ES-I3 (cell line): ENCODE measurements at regions not wholly inside any gene's neighbourhood (a gene's known extent, or its start where the extent isn't known, plus 50 kb on each side); places are given as distances from the start of the nearest gene placed in this dataset.

Source experiments
- H3K36me3 ChIP-seq: 2 replicates; pipeline ENCODE4 v1.6.1; 2013; ENCODE audit warnings: mild to moderate bottlenecking, low read length, control low read depth, moderate library complexity; ENCODE audit not compliant: insufficient read depth
- H3K4me1 ChIP-seq: 2 replicates; pipeline ENCODE4 v1.6.1; 2013; ENCODE audit warnings: mild to moderate bottlenecking, control low read depth, low read length; ENCODE audit not compliant: insufficient read depth
- H3K9ac ChIP-seq: 2 replicates; pipeline ENCODE4 v1.6.1; 2013; ENCODE audit warnings: low read depth, mild to moderate bottlenecking, low read length, moderate library complexity
- H3K9me3 ChIP-seq: 2 replicates; pipeline ENCODE4 v1.6.1; 2013; ENCODE audit warnings: mild to moderate bottlenecking, low read length, moderate library complexity; ENCODE audit not compliant: control insufficient read depth, insufficient read depth

GRCh38 chr18:29028560-29028959 lies 851.6 kb upstream of the CDH2 start:
- Histone ChIP-seq H3K4me1 (no peaks in the 10 kb centered on the region), H3K9me3 (no peaks in the 10 kb centered on the region), H3K9ac (no peak overlapping the region), H3K36me3 (no peaks in the 10 kb centered on the region)

- Histone ChIP-seq H3K4me1 (no peaks in the 10 kb centered on the region), H3K9me3 (no peaks in the 10 kb centered on the region), H3K9ac (no peak overlapping the region), H3K36me3 (no peaks in the 10 kb centered on the region)
Observed at GRCh38 chr18:29018976-29019375, 842.0 kb upstream of the CDH2 start.

- H3K4me1 ChIP-seq: peaks cover 12% of the 10 kb centered on the region
- no peak overlapping the region for H3K9ac ChIP-seq
- no peaks in the 10 kb centered on the region for H3K36me3 ChIP-seq
- no peaks in the 10 kb centered on the region for H3K9me3 ChIP-seq
Observed at GRCh38 chr18:29012883-29013465, 836.0 kb upstream of the CDH2 start.

GRCh38 chr18:29012364-29012763 lies 835.4 kb upstream of the CDH2 start:
- H3K4me1 ChIP-seq: peaks cover 16% of the 10 kb centered on the region
- H3K9ac ChIP-seq: no peak overlapping the region
- no peaks in the 10 kb centered on the region for H3K9me3 ChIP-seq
- no peaks in the 10 kb centered on the region for H3K36me3 ChIP-seq

- Histone ChIP-seq H3K9ac (no peak overlapping the region), H3K9me3 (no peaks in the 10 kb centered on the region), H3K4me1 (peaks cover 29% of the 10 kb centered on the region), H3K36me3 (no peaks in the 10 kb centered on the region)
Observed at GRCh38 chr18:29009250-29009803, 832.4 kb upstream of the CDH2 start.

- Histone ChIP-seq H3K9me3 (no peaks in the 10 kb centered on the region), H3K9ac (no peak overlapping the region), H3K36me3 (no peaks in the 10 kb centered on the region), H3K4me1 (peaks cover 29% of the 10 kb centered on the region)
Observed at GRCh38 chr18:29008809-29009208, 831.9 kb upstream of the CDH2 start.

GRCh38 chr18:29007986-29008654 lies 831.2 kb upstream of the CDH2 start:
- Histone ChIP-seq H3K36me3 (no peaks in the 10 kb centered on the region), H3K9me3 (no peaks in the 10 kb centered on the region), H3K9ac (no peak overlapping the region), H3K4me1 (peaks cover 29% of the 10 kb centered on the region)

GRCh38 chr18:29004921-29005320 lies 828.0 kb upstream of the CDH2 start:
- no peaks in the 10 kb centered on the region for H3K36me3 ChIP-seq
- H3K4me1 ChIP-seq: peaks cover 28% of the 10 kb centered on the region
- H3K9me3 ChIP-seq: no peaks in the 10 kb centered on the region
- no peak overlapping the region for H3K9ac ChIP-seq

GRCh38 chr18:29003194-29003593 lies 826.3 kb upstream of the CDH2 start:
- peaks cover 22% of the 10 kb centered on the region for H3K4me1 ChIP-seq
- H3K36me3 ChIP-seq: no peaks in the 10 kb centered on the region
- no peak overlapping the region for H3K9ac ChIP-seq
- H3K9me3 ChIP-seq: no peaks in the 10 kb centered on the region

- Histone ChIP-seq H3K36me3 (no peaks in the 10 kb centered on the region), H3K9ac (no peak overlapping the region), H3K4me1 (peaks cover 18% of the 10 kb centered on the region), H3K9me3 (no peaks in the 10 kb centered on the region)
Observed at GRCh38 chr18:29002747-29003146, 825.8 kb upstream of the CDH2 start.

- Histone ChIP-seq H3K36me3 (no peaks in the 10 kb centered on the region), H3K4me1 (peaks cover 6% of the 10 kb centered on the region; the same call in 1 of the 2 replicates), H3K9me3 (no peaks in the 10 kb centered on the region), H3K9ac (no peak overlapping the region)
Observed at GRCh38 chr18:28999726-29000125, 822.8 kb upstream of the CDH2 start.

GRCh38 chr18:28995319-28995718 lies 818.4 kb upstream of the CDH2 start:
- Histone ChIP-seq H3K9ac (no peak overlapping the region), H3K36me3 (no peaks in the 10 kb centered on the region), H3K9me3 (no peaks in the 10 kb centered on the region), H3K4me1 (no peaks in the 10 kb centered on the region)

- no peaks in the 10 kb centered on the region for H3K9me3 ChIP-seq
- H3K36me3 ChIP-seq: no peaks in the 10 kb centered on the region
- H3K9ac ChIP-seq: no peak overlapping the region
- no peaks in the 10 kb centered on the region for H3K4me1 ChIP-seq
Observed at GRCh38 chr18:28984731-28985130, 807.8 kb upstream of the CDH2 start.

GRCh38 chr18:28974504-28974903 lies 797.6 kb upstream of the CDH2 start:
- H3K9me3 ChIP-seq: no peaks in the 10 kb centered on the region
- H3K36me3 ChIP-seq: no peaks in the 10 kb centered on the region
- no peak overlapping the region for H3K9ac ChIP-seq
- no peaks in the 10 kb centered on the region for H3K4me1 ChIP-seq

- Histone ChIP-seq H3K9ac (no peak overlapping the region), H3K36me3 (no peaks in the 10 kb centered on the region), H3K9me3 (no peaks in the 10 kb centered on the region), H3K4me1 (no peaks in the 10 kb centered on the region)
Observed at GRCh38 chr18:28973324-28973723, 796.4 kb upstream of the CDH2 start.
